GM18858 (cell line): ENCODE measurements at regions not wholly inside any gene's neighbourhood (a gene's known extent, or its start where the extent isn't known, plus 50 kb on each side); places are given as distances from the start of the nearest gene placed in this dataset.

Experiments used
- ATAC-seq: cut with Tn5 transposase; IDR thresholded peaks from one replicate; pipeline ENCODE4 v1.9.1; 2021; ENCODE audit not compliant: unreplicated experiment

- ATAC-seq, result no peak
Observed at GRCh38 chr11:87391496-87391895, 353.8 kb downstream of the TMEM135 start.

GRCh38 chr11:87384078-87384729 lies 346.5 kb downstream of the TMEM135 start:
- ATAC-seq, result no peak

DNA sequence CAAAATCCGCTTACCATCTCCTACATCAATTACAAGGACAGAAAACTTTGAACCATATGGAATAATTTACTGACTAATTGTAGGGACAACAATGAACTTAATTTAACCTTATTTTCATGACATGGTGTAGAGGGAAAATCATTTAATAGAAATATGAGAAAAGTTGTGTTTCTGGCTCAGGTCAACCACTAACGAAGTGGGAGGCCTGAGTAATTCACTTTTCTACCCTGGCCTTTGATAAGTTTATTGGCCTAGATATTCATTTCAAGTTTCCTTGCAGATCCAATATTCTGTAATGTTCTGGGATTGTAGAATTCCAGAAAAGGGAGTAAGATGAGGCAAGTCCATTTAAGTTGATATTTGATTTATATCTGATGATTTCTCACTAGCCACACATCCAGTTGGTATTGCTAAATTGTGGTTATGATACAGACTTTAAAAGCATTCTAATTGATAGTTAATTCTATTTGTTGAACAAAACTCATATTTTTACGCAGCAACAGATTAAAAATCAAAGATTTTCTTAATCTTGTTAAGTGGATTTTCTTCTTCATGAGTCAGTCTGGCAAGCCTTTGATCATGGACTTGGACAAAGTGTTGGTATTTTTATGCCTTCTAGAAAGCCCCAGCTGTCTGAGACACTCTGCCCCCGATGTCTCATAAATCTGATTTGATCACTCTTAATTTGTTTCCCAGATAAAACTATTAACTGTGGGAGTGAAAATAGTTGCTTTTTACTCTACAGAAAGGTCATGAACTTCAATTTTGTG lies 336.5 kb downstream of the TMEM135 start:
- ATAC-seq, result no peak
